GM18511 (cell line): ENCODE measurements at regions not wholly inside any gene's neighbourhood (a gene's known extent, or its start where the extent isn't known, plus 50 kb on each side); places are given as distances from the start of the nearest gene placed in this dataset.
"Not testable (repeated sequence)": the region's sequence is repeated elsewhere in the genome, so short reads cannot be mapped to it uniquely, and the experiment has no call there.

ENCODE experiments used
- ATAC-seq: cut with Tn5 transposase; IDR thresholded peaks from one replicate; pipeline ENCODE4 v1.9.1; 2021; ENCODE audit warnings: mild to moderate bottlenecking, moderate library complexity; ENCODE audit not compliant: unreplicated experiment

- peak; percentile 27 for ATAC-seq
Observed at GRCh38 chr2:209145941-209146681, 277.7 kb upstream of the MAP2 start.

GRCh38 chr2:209146682-209147320 is 277.0 kb upstream of the MAP2 start:
- ATAC-seq = peak; percentile 59

GRCh38 chr2:209147981-209148380 is 275.9 kb upstream of the MAP2 start:
- no peak for ATAC-seq

- ATAC-seq = no peak
Observed at GRCh38 chr2:209160800-209161588, 262.9 kb upstream of the MAP2 start.

- ATAC-seq = no peak
Observed at GRCh38 chr2:209162129-209162528, 261.7 kb upstream of the MAP2 start.

GRCh38 chr2:209181984-209182383 is 241.9 kb upstream of the MAP2 start:
- no peak for ATAC-seq

GRCh38 chr2:209186886-209187285 is 237.0 kb upstream of the MAP2 start:
- not testable (repeated sequence) for ATAC-seq

- no peak for ATAC-seq
Observed at GRCh38 chr2:209189893-209190292, 234.0 kb upstream of the MAP2 start.

GRCh38 chr2:209191139-209191538 is 232.7 kb upstream of the MAP2 start:
- ATAC-seq = no peak

GRCh38 chr2:209194717-209195116 is 229.1 kb upstream of the MAP2 start:
- ATAC-seq = no peak

- peak; percentile 77 for ATAC-seq
Observed at GRCh38 chr2:209208211-209208610, 215.6 kb upstream of the MAP2 start.

GRCh38 chr2:209209943-209210342 is 213.9 kb upstream of the MAP2 start:
- ATAC-seq = no peak

GRCh38 chr2:209230560-209230959 is 193.3 kb upstream of the MAP2 start:
- no peak for ATAC-seq

GRCh38 chr2:209236377-209236776 is 187.5 kb upstream of the MAP2 start:
- ATAC-seq = no peak

- ATAC-seq = no peak
Observed at GRCh38 chr2:209238765-209239584, 184.9 kb upstream of the MAP2 start.

- ATAC-seq = no peak
Observed at GRCh38 chr2:209239585-209239938, 184.3 kb upstream of the MAP2 start.

GRCh38 chr2:209240204-209240603 is 183.6 kb upstream of the MAP2 start:
- no peak for ATAC-seq

GRCh38 chr2:209253544-209253943 is 170.3 kb upstream of the MAP2 start:
- ATAC-seq = no peak

GRCh38 chr2:209259767-209260166 is 164.1 kb upstream of the MAP2 start:
- ATAC-seq = no peak

GRCh38 chr2:209260281-209260680 is 163.6 kb upstream of the MAP2 start:
- ATAC-seq = no peak
